HCT116 (cell line): ENCODE measurements at regions not wholly inside any gene's neighbourhood (a gene's known extent, or its start where the extent isn't known, plus 50 kb on each side); places are given as distances from the start of the nearest gene placed in this dataset.

Source experiments
- ATAC-seq: fragments of 200-7000 bp; cut with Tn5 transposase; 2 replicates; pipeline ENCODE4 v1.9.1; 2020; ENCODE audit warnings: mild to moderate bottlenecking, moderate library complexity
- BruUV-seq: library from RNA; stranded (reverse); fragments of 400-500 nt; replicated peaks from 2 replicates; lab custom pipeline; 2021; lab: Mats Ljungman, UMichigan
- CTCF ChIA-PET: fragments of 300-600 bp; sonication (Branson Sonifier 250); formaldehyde crosslinking; loops from one replicate; lab custom pipeline; 2021; ENCODE audit warnings: antibody characterized with exemption; lab: Charles Lee
- POLR2A ChIA-PET: fragments of 300-600, 350-600 bp; sonication (Branson Sonifier 250); formaldehyde crosslinking; loops from one replicate; lab custom pipeline; 2021; ENCODE audit warnings: antibody characterized with exemption; lab: Charles Lee
- RAD21 ChIA-PET, 2 experiments: fragments of 300-600 bp; sonication (Branson Sonifier 250); formaldehyde crosslinking; loops; one replicate each; lab custom pipeline; 2023; ENCODE audit warnings: low total read pairs in 2 of 2; ENCODE audit not compliant: uncharacterized antibody in 2 of 2, unreplicated experiment in 2 of 2, low non-redundant PET in 1 of 2; lab: Charles Lee
- DNase-seq: peaks from one replicate; pipeline ENCODE4 v3.0.0-alpha.2; 2010; ENCODE audit warnings: low read depth, low spot score
- H2AFZ ChIP-seq: fragments of 200-600 bp; shearing (Covaris generic), sonication (generic); 2 replicates; pipeline ENCODE4 v1.6.1; 2017; ENCODE audit warnings: low read depth, mixed run types, mixed read lengths, antibody characterized with exemption, low read length; ENCODE audit not compliant: poor library complexity, severe bottlenecking
- H3K27ac ChIP-seq: 2 replicates; pipeline ENCODE4 v1.5.1; 2012; ENCODE audit warnings: low read depth, low read length
- H3K27me3 ChIP-seq: fragments of 200-600 bp; sonication (generic); 2 replicates; pipeline ENCODE4 v1.6.1; 2016; ENCODE audit warnings: mixed run types, low read length, mixed read lengths; ENCODE audit not compliant: insufficient read depth
- H3K36me3 ChIP-seq, 2 experiments: fragments of 200-500 bp in 1 of 2; fragments of 200-600 bp in 1 of 2; sonication (Bioruptor generic) in 1 of 2; sonication (generic) in 1 of 2; 2 replicates each; pipeline versions ENCODE4 v1.5.1 to v1.6.1; 2014 to 2016; ENCODE audit warnings: low read length in 2 of 2, inconsistent platforms in 1 of 2, mixed read lengths in 1 of 2, mixed run types in 1 of 2; ENCODE audit not compliant: insufficient read depth in 2 of 2, control insufficient read depth in 1 of 2
- H3K4me1 ChIP-seq, 2 experiments: fragments of 200-600 bp in 1 of 2; sonication (generic) in 1 of 2; 2 replicates each; pipeline versions ENCODE4 v1.5.1 to v1.6.1; 2012 to 2017; ENCODE audit warnings: low read length in 2 of 2, inconsistent platforms in 1 of 2, mild to moderate bottlenecking in 1 of 2, mixed read lengths in 1 of 2, mixed run types in 1 of 2, moderate library complexity in 1 of 2; ENCODE audit not compliant: insufficient read depth in 2 of 2, control insufficient read depth in 1 of 2
- H3K4me2 ChIP-seq: fragments of 200-600 bp; sonication (generic); 2 replicates; pipeline ENCODE4 v1.6.1; 2017; ENCODE audit warnings: mixed run types, low read length, mixed read lengths
- H3K4me3 ChIP-seq, 2 experiments: fragments of 200-600 bp in 1 of 2; sonication (generic) in 1 of 2; replicated peaks in 1 of 2; 2 replicates each; pipeline ENCODE4 v1.5.1; 2011 to 2016; ENCODE audit warnings: low read length in 2 of 2, control low read depth in 1 of 2, low read depth in 1 of 2, mild to moderate bottlenecking in 1 of 2, mixed read lengths in 1 of 2, mixed run types in 1 of 2
- H3K79me2 ChIP-seq: fragments of 200-600 bp; sonication (generic); 2 replicates; pipeline ENCODE4 v1.6.1; 2017; ENCODE audit warnings: mild to moderate bottlenecking, mixed run types, low read length, moderate library complexity, mixed read lengths; ENCODE audit not compliant: insufficient read depth
- H3K9ac ChIP-seq: fragments of 200-600 bp; sonication (generic); 2 replicates; pipeline ENCODE4 v1.6.1; 2016; ENCODE audit warnings: low read length, mixed read lengths
- H3K9me2 ChIP-seq: fragments of 200-600 bp; sonication (generic), shearing (Covaris generic); 2 replicates; pipeline ENCODE4 v1.6.1; 2017; ENCODE audit warnings: mixed run types, mild to moderate bottlenecking, moderate library complexity; ENCODE audit not compliant: insufficient read depth
- H3K9me3 ChIP-seq, 2 experiments: fragments of 200-500 bp in 1 of 2; fragments of 200-600 bp in 1 of 2; sonication (Bioruptor generic) in 1 of 2; sonication (generic) in 1 of 2; 2 replicates each; pipeline ENCODE4 v1.6.1; 2014 to 2017; ENCODE audit warnings: low read length in 2 of 2, mixed read lengths in 2 of 2, inconsistent platforms in 1 of 2, low read depth in 1 of 2, mild to moderate bottlenecking in 1 of 2, mixed run types in 1 of 2, moderate library complexity in 1 of 2; ENCODE audit not compliant: control insufficient read depth in 1 of 2, insufficient read depth in 1 of 2
- H4K20me1 ChIP-seq: fragments of 200-600 bp; sonication (generic), shearing (Covaris generic); 2 replicates; pipeline ENCODE4 v1.6.1; 2017; ENCODE audit warnings: mixed run types, mild to moderate bottlenecking, moderate library complexity; ENCODE audit not compliant: insufficient read depth
- ELF1 ChIP-seq: IDR thresholded peaks from 2 replicates; pipeline ENCODE4 v1.6.1; 2012; ENCODE audit warnings: low read depth, borderline replicate concordance
- EZH2 ChIP-seq: fragments of 200-600 bp; sonication (generic); IDR thresholded peaks from 2 replicates; pipeline ENCODE4 v1.6.1; 2017; ENCODE audit warnings: antibody characterized with exemption, mixed run types
- POLR2A ChIP-seq: IDR thresholded peaks from 2 replicates; pipeline ENCODE4 v1.7.0; 2011; ENCODE audit warnings: borderline replicate concordance; ENCODE audit not compliant: insufficient read depth, insufficient read length; ENCODE audit errors: extremely low read depth
- POLR2AphosphoS5 ChIP-seq: IDR thresholded peaks from 2 replicates; pipeline ENCODE4 v1.6.1; 2011; ENCODE audit warnings: mild to moderate bottlenecking, low read depth, low read length, moderate library complexity
- SIN3A ChIP-seq: IDR thresholded peaks from 2 replicates; pipeline ENCODE4 v1.6.1; 2012; ENCODE audit warnings: low read depth
- SRF ChIP-seq: IDR thresholded peaks from 2 replicates; pipeline ENCODE4 v1.6.1; 2012; ENCODE audit warnings: low read depth
- TCF7L2 ChIP-seq: IDR thresholded peaks from 2 replicates; pipeline ENCODE4 v1.7.0; 2011; ENCODE audit warnings: borderline replicate concordance, inconsistent platforms; ENCODE audit not compliant: insufficient read depth, insufficient read length; ENCODE audit errors: extremely low read depth
- ZNF274 ChIP-seq: fragments of 200-500 bp; sonication (Bioruptor generic); IDR thresholded peaks from 2 replicates; pipeline ENCODE4 v1.6.1; 2014; ENCODE audit warnings: mild to moderate bottlenecking, low read depth, low read length, inconsistent platforms
- intact Hi-C: fragments of 100-400 bp; cut with micrococcal nuclease; formaldehyde crosslinking; loops from 2 replicates; pipeline ENCODE4 v1.10.0; 2022
- TF ChIP-seq, protein P1 (sequence below): IDR thresholded peaks from 2 replicates; pipeline ENCODE4 v1.6.1; 2012; ENCODE audit warnings: low read depth
- TF ChIP-seq, protein P2 (sequence below): IDR thresholded peaks from 2 replicates; pipeline ENCODE4 v1.6.1; 2011; ENCODE audit warnings: mild to moderate bottlenecking, low read length, moderate library complexity; ENCODE audit not compliant: insufficient replicate concordance; ENCODE audit errors: extremely low read depth

DNA sequence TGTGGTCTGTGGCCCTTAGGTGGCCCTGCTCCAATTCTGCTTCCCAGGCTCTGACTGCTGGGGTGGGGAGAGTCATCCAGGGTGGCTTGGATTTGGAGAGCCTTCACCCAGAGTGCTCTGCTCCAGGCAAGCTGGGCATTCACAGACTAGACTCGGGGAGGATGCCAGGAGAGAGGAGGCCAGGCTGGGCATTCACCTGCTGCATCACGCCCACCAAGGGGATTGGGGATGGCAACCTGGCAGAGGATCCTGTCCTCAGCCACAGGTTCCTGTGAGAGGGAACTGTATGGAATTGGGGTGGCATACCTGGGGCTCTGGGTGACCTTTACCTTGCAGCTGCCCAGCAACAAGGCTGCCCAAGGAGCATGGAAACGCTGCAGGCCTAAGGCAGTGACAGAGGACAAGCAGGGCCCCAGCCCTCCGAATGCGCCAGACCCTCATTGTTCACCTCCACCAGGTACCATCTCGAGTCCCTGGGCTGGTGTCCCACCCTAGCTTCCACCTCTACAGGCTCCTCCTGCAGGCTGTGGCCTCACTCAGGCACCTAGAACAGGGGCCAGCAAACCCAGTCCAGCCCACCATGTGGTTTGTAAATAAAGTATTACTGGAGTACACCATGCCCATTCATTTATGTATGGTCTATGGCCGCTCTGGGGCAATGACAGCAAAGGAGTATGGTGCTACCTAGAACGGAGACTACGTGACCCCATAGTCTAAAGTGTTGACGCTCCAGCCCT lies 255.3 kb upstream of the RAB6C start:
- Histone ChIP-seq H3K27ac (no peak overlapping the region), H3K4me1 (no peaks in the 10 kb centered on the region), H3K9me2 (no peaks in the 10 kb centered on the region), H3K79me2 (no peaks in the 10 kb centered on the region), H4K20me1 (no peaks in the 10 kb centered on the region), H3K36me3 (no peaks in the 10 kb centered on the region), H3K27me3 (peaks cover 39% of the 10 kb centered on the region; the same call in 1 of the 2 replicates), H3K9ac (no peak overlapping the region), H3K9me3 (no peaks in the 10 kb centered on the region), H3K4me2 (no peak overlapping the region), H3K4me3 (no peak overlapping the region), H2AFZ (no peak overlapping the region)
- RAD21 ChIA-PET = no interaction called here
- CTCF ChIA-PET = no interaction called here
- POLR2A ChIA-PET = no interaction called here
- ATAC-seq (no peak), DNase-seq (no peak)
- TF ChIP-seq, protein P1, sequence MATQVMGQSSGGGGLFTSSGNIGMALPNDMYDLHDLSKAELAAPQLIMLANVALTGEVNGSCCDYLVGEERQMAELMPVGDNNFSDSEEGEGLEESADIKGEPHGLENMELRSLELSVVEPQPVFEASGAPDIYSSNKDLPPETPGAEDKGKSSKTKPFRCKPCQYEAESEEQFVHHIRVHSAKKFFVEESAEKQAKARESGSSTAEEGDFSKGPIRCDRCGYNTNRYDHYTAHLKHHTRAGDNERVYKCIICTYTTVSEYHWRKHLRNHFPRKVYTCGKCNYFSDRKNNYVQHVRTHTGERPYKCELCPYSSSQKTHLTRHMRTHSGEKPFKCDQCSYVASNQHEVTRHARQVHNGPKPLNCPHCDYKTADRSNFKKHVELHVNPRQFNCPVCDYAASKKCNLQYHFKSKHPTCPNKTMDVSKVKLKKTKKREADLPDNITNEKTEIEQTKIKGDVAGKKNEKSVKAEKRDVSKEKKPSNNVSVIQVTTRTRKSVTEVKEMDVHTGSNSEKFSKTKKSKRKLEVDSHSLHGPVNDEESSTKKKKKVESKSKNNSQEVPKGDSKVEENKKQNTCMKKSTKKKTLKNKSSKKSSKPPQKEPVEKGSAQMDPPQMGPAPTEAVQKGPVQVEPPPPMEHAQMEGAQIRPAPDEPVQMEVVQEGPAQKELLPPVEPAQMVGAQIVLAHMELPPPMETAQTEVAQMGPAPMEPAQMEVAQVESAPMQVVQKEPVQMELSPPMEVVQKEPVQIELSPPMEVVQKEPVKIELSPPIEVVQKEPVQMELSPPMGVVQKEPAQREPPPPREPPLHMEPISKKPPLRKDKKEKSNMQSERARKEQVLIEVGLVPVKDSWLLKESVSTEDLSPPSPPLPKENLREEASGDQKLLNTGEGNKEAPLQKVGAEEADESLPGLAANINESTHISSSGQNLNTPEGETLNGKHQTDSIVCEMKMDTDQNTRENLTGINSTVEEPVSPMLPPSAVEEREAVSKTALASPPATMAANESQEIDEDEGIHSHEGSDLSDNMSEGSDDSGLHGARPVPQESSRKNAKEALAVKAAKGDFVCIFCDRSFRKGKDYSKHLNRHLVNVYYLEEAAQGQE = no peak
- TF ChIP-seq TCF7L2 (no peak), SRF (no peak), POLR2AphosphoS5 (no peak)
- BruUV-seq = no TSS peak
- intact Hi-C loops = no loop called here

DNA sequence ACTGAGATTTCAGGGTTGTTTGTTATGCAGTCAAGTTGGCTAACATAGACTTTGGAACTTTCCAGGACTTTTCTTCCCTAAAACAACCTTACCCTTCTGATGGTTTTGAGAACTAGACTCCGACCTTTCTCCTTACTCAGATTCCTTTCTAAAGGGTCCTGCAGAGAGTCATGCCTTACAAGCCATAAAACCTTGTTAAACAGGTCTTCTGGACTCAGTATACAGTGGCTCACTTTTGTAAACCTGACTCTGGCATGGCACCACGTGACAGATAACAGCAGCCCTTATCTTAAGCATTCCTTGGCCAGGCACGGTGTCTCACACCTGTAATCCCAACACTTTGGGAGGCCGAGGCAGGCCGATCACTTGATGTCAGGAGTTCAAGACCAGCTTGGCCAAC lies 253.2 kb upstream of the RAB6C start:
- H3K79me2 ChIP-seq = no peaks in the 10 kb centered on the region
- no peak overlapping the region for H2AFZ ChIP-seq
- no peak for ATAC-seq
- no peaks in the 10 kb centered on the region for H4K20me1 ChIP-seq
- H3K9me3 ChIP-seq = no peaks in the 10 kb centered on the region
- no peak overlapping the region for H3K9ac ChIP-seq
- no TSS peak for BruUV-seq
- no peaks in the 10 kb centered on the region for H3K4me1 ChIP-seq
- RAD21 ChIA-PET = no interaction called here
- no peak overlapping the region for H3K4me3 ChIP-seq
- H3K4me2 ChIP-seq = no peak overlapping the region
- peaks cover 20% of the 10 kb centered on the region; the same call in 1 of the 2 replicates for H3K27me3 ChIP-seq
- intact Hi-C loops = no loop called here
- DNase-seq = no peak
- no peak overlapping the region for H3K27ac ChIP-seq
- CTCF ChIA-PET = no interaction called here
- no peaks in the 10 kb centered on the region for H3K36me3 ChIP-seq
- no peaks in the 10 kb centered on the region for H3K9me2 ChIP-seq
- POLR2A ChIA-PET = no interaction called here
- TF ChIP-seq POLR2AphosphoS5 (no peak), SIN3A (no peak), SRF (no peak), ZNF274 (no peak), POLR2A (no peak), EZH2 (no peak), ELF1 (no peak)
- TF ChIP-seq, protein P2, sequence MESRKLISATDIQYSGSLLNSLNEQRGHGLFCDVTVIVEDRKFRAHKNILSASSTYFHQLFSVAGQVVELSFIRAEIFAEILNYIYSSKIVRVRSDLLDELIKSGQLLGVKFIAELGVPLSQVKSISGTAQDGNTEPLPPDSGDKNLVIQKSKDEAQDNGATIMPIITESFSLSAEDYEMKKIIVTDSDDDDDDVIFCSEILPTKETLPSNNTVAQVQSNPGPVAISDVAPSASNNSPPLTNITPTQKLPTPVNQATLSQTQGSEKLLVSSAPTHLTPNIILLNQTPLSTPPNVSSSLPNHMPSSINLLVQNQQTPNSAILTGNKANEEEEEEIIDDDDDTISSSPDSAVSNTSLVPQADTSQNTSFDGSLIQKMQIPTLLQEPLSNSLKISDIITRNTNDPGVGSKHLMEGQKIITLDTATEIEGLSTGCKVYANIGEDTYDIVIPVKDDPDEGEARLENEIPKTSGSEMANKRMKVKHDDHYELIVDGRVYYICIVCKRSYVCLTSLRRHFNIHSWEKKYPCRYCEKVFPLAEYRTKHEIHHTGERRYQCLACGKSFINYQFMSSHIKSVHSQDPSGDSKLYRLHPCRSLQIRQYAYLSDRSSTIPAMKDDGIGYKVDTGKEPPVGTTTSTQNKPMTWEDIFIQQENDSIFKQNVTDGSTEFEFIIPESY = no peak
